Transverse colon (tissue), 4 donors: ENCODE measurements at regions not wholly inside any gene's neighbourhood (a gene's known extent, or its start where the extent isn't known, plus 50 kb on each side); places are given as distances from the start of the nearest gene placed in this dataset.

ENCODE experiments used
- CTCF ChIP-seq, 5 experiments: fragments of 200-600 bp in 3 of 5; fragments of 450-650 bp in 2 of 5; sonication (generic) in 3 of 5; IDR thresholded peaks; 1 replicate in 2 of 5; 2 replicates in 3 of 5; pipeline ENCODE4 v1.5.1; 2016 to 2017; ENCODE audit warnings: antibody characterized with exemption in 5 of 5, inconsistent platforms in 3 of 5, mild to moderate bottlenecking in 2 of 5, moderate library complexity in 1 of 5
- EP300 ChIP-seq: sonication (generic); formaldehyde crosslinking; IDR thresholded peaks from one replicate; pipeline ENCODE4 v1.6.1; 2017; ENCODE audit warnings: antibody characterized with exemption, low read depth
- POLR2A ChIP-seq: fragments of 450-650 bp; IDR thresholded peaks from one replicate; pipeline ENCODE4 v1.6.1; 2016; ENCODE audit warnings: antibody characterized with exemption, mild to moderate bottlenecking, moderate library complexity
- POLR2AphosphoS5 ChIP-seq, 3 donors: sonication (generic); formaldehyde crosslinking; IDR thresholded peaks; one replicate each; pipeline ENCODE4 v1.6.1; 2016; ENCODE audit warnings: antibody characterized with exemption in 3 of 3

GRCh38 chr12:5154091-5154490, 110.4 kb downstream of the KCNA5 start:
- TF ChIP-seq CTCF (IDR thresholded peaks at IDR 0.05) = no peak
- no peak for TF ChIP-seq POLR2A
- no peak for TF ChIP-seq EP300
- TF ChIP-seq POLR2AphosphoS5 (IDR thresholded peaks at IDR 0.05) = no peak
